ENCODE measurements at regions not wholly inside any gene's neighbourhood (a gene's known extent, or its start where the extent isn't known, plus 50 kb on each side); places are given as distances from the start of the nearest gene placed in this dataset.

DNA sequence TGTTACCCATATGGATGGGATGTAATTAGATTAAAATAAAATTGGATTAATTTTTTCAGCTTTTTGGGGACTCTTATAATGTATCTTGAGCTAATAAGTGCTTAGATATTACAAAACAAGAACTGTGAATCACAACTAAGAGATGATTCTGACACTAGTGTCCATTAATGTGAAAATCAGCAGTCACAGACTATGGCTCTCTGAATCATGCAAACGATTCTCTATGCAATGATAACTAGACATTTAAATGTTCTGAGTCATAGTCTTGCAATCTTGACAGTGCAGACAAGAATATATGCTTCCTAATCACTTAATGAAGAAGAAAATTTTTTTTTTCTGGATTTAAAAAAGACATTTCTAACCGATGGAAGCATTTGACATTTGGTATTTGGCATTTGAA lies 82.2 kb upstream of the OPRM1 start (continued):
- TF ChIP-seq ZNF408 (CRISPR knock-in tag; IDR thresholded peaks at IDR 0.05; ENCODE audit: low read depth), result no peak

DNA sequence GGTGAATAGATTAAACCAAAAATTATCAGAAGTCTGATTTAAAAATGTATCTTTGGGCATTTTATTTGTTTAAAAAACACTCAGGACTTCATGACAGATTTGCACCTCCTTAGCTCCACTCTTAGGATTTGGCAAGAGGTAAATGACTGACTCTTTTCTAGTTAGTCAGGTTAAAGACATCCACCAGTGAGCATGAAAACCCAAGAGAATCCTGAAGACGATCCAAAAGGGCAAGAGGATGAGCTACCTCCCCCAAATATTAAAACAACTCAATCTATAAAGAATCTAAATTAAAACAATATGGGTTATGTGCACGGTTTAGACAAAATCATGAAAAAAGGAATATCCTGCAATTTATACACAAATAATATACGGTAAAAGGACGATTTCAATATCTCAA lies 89.4 kb upstream of the OPRM1 start:
- Histone ChIP-seq H4K20me1 (replicated peaks; ENCODE audit: control insufficient read depth, insufficient read depth, low read length) (no peaks in the 10 kb centered on the region), H3K4me1 (replicated peaks in 1 of 2; ENCODE audit: control insufficient read depth in 2 of 2, insufficient read depth in 2 of 2, low read length in 2 of 2) (no peaks in the 10 kb centered on the region), H3K9me3 (replicated peaks; ENCODE audit: control insufficient read depth, insufficient read depth, low read depth, low read length) (no peaks in the 10 kb centered on the region), H2AFZ (ENCODE audit: low read depth, low read length) (no peak overlapping the region), H3K4me2 (ENCODE audit: insufficient read depth, low read length) (no peak overlapping the region), H3K9me1 (ENCODE audit: control insufficient read depth, insufficient read depth, low read length) (no peaks in the 10 kb centered on the region), H3K27ac (ENCODE audit: extremely low read depth, low read depth, low read length) (no peak overlapping the region), H3K9ac (ENCODE audit: insufficient read depth in 1 of 2, low read depth in 2 of 2, low read length in 2 of 2) (no peak overlapping the region), H3K36me3 (ENCODE audit: control insufficient read depth, insufficient read depth, low read length) (no peaks in the 10 kb centered on the region), H3K79me2 (ENCODE audit: control insufficient read depth, insufficient read depth, low read length) (no peaks in the 10 kb centered on the region), H3K4me3 (no peak overlapping the region), H3K27me3 (ENCODE audit: control insufficient read depth in 2 of 2, insufficient read depth in 2 of 2, low read length in 2 of 2) (no peaks in the 10 kb centered on the region)
- DNase-seq (ENCODE audit: extremely low read depth in 1 of 4, low spot score in 3 of 4), result no peak
- CTCF ChIA-PET (ENCODE audit: low intra/inter-chr PET ratio), result no interaction called here
- POLR2A ChIA-PET, result no interaction called here
- FAIRE-seq, result no peak
- 2% methylated on average over 4 of the region's 4 CpGs for WGBS (ENCODE audit: insufficient coverage, low coverage, missing lambda C conversion rate)
- no TSS peak for BruUV-seq (replicated peaks)
- intact Hi-C loops (cut with micrococcal nuclease) (no loop called here), in situ Hi-C loops (cut with MboI) (no loop called here)
- ATAC-seq, result no peak
- TF ChIP-seq MYC (IDR thresholded peaks at IDR 0.05; ENCODE audit: low read depth, low read length) (no peak), MYC (CRISPR knock-in tag; IDR thresholded peaks at IDR 0.05; ENCODE audit: borderline replicate concordance, low read depth) (no peak), GABPB2 (CRISPR knock-in tag; conservative IDR thresholded peaks at IDR 0.05) (no peak), HMGN3 (IDR thresholded peaks at IDR 0.05; ENCODE audit: borderline replicate concordance, extremely low read depth, insufficient read length, low read depth, low read length) (no peak), NCOR1 (IDR thresholded peaks at IDR 0.05) (no peak), SREBF2 (CRISPR knock-in tag; IDR thresholded peaks at IDR 0.05) (no peak), RFX5 (IDR thresholded peaks at IDR 0.05; ENCODE audit: low read depth, low read length) (no peak), KDM1A (IDR thresholded peaks at IDR 0.05) (no peak), CBX5 (IDR thresholded peaks at IDR 0.05; ENCODE audit: borderline replicate concordance, low read depth) (no peak)
- TF ChIP-seq, protein P1, sequence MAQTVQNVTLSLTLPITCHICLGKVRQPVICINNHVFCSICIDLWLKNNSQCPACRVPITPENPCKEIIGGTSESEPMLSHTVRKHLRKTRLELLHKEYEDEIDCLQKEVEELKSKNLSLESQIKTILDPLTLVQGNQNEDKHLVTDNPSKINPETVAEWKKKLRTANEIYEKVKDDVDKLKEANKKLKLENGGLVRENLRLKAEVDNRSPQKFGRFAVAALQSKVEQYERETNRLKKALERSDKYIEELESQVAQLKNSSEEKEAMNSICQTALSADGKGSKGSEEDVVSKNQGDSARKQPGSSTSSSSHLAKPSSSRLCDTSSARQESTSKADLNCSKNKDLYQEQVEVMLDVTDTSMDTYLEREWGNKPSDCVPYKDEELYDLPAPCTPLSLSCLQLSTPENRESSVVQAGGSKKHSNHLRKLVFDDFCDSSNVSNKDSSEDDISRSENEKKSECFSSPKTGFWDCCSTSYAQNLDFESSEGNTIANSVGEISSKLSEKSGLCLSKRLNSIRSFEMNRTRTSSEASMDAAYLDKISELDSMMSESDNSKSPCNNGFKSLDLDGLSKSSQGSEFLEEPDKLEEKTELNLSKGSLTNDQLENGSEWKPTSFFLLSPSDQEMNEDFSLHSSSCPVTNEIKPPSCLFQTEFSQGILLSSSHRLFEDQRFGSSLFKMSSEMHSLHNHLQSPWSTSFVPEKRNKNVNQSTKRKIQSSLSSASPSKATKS (CRISPR knock-in tag; IDR thresholded peaks at IDR 0.05), result no peak
